PC-3 (cell line): ENCODE measurements at regions not wholly inside any gene's neighbourhood (a gene's known extent, or its start where the extent isn't known, plus 50 kb on each side); places are given as distances from the start of the nearest gene placed in this dataset.

Experiments used
- ATAC-seq: fragments of 200-7000 bp; cut with Tn5 transposase; 2 replicates; pipeline ENCODE4 v1.9.1; 2020; ENCODE audit warnings: mild to moderate bottlenecking, moderate library complexity
- BruUV-seq: library from RNA; stranded (reverse); fragments of 400-500 nt; replicated peaks from 2 replicates; lab custom pipeline; 2021; lab: Mats Ljungman, UMichigan
- CTCF ChIA-PET: fragments of 300-600 bp; sonication (Branson Sonifier 250); formaldehyde crosslinking; loops from one replicate; lab custom pipeline; 2022; ENCODE audit warnings: antibody characterized with exemption; lab: Charles Lee
- POLR2A ChIA-PET: fragments of 300-600 bp; sonication (Branson Sonifier 250); formaldehyde crosslinking; loops from one replicate; lab custom pipeline; 2022; ENCODE audit warnings: antibody characterized with exemption; ENCODE audit not compliant: unreplicated experiment; lab: Charles Lee
- DNase-seq: peaks from one replicate; pipeline ENCODE4 v3.0.0-alpha.2; 2015
- H2AFZ ChIP-seq: fragments of 300-600 bp; sonication (generic); 2 replicates; pipeline ENCODE4 v1.6.0; 2016; ENCODE audit warnings: antibody characterized with exemption, low read length
- H3F3A ChIP-seq: fragments of 300-600 bp; sonication (generic); one replicate; pipeline ENCODE4 v1.6.0; 2017; ENCODE audit warnings: antibody characterized with exemption, low read length, control low read depth, mild to moderate bottlenecking; ENCODE audit not compliant: unreplicated experiment
- H3K27ac ChIP-seq: fragments of 300-600 bp; sonication (generic); 2 replicates; pipeline ENCODE4 v1.5.1; 2016; ENCODE audit warnings: mild to moderate bottlenecking, low read length
- H3K27me3 ChIP-seq: fragments of 300-600 bp; sonication (generic); 2 replicates; pipeline ENCODE4 v1.6.1; 2016; ENCODE audit warnings: low read length, mixed read lengths
- H3K36me3 ChIP-seq: fragments of 300-600 bp; sonication (generic); 2 replicates; pipeline ENCODE4 v1.6.1; 2016; ENCODE audit warnings: low read depth, mixed run types, low read length, mixed read lengths
- H3K4me1 ChIP-seq: fragments of 300-600 bp; sonication (generic); 2 replicates; pipeline ENCODE4 v1.5.1; 2016; ENCODE audit warnings: low read length; ENCODE audit not compliant: insufficient read depth
- H3K4me2 ChIP-seq: fragments of 300-600 bp; sonication (generic); 2 replicates; pipeline ENCODE4 v1.6.0; 2016; ENCODE audit warnings: low read length
- H3K4me3 ChIP-seq: fragments of 300-600 bp; sonication (generic); 2 replicates; pipeline ENCODE4 v1.5.1; 2016; ENCODE audit warnings: mild to moderate bottlenecking, low read length, mixed read lengths
- H3K79me2 ChIP-seq: fragments of 300-600 bp; sonication (generic); 2 replicates; pipeline ENCODE4 v1.6.1; 2017; ENCODE audit warnings: low read length, mixed read lengths
- H3K9ac ChIP-seq: fragments of 300-600 bp; sonication (generic); 2 replicates; pipeline ENCODE4 v1.6.0; 2016; ENCODE audit warnings: mild to moderate bottlenecking, low read length
- H3K9me2 ChIP-seq: fragments of 300-600 bp; sonication (generic); replicated peaks from 2 replicates; pipeline ENCODE4 v1.6.1; 2016; ENCODE audit warnings: mixed run types, low read length, mixed read lengths
- H3K9me3 ChIP-seq: fragments of 300-600 bp; sonication (generic); 2 replicates; pipeline ENCODE4 v1.6.1; 2016; ENCODE audit warnings: low read length, mixed read lengths
- H4K20me1 ChIP-seq: fragments of 300-600 bp; sonication (generic); 2 replicates; pipeline ENCODE4 v1.6.1; 2016; ENCODE audit warnings: low read length, mixed read lengths
- CTCF ChIP-seq: fragments of 300-600 bp; sonication (generic); conservative IDR thresholded peaks from 2 replicates; pipeline ENCODE4 v1.5.1; 2017; ENCODE audit warnings: antibody characterized with exemption, low read depth, mild to moderate bottlenecking, low read length
- EZH2 ChIP-seq: fragments of 300-600 bp; sonication (generic); IDR thresholded peaks from one replicate; pipeline ENCODE4 v1.6.1; 2017; ENCODE audit warnings: antibody characterized with exemption, mild to moderate bottlenecking, low read length; ENCODE audit not compliant: unreplicated experiment
- EZH2phosphoT487 ChIP-seq: fragments of 300-600 bp; sonication (generic); IDR thresholded peaks from 2 replicates; pipeline ENCODE4 v1.6.1; 2018; ENCODE audit warnings: mild to moderate bottlenecking, antibody characterized with exemption, low read length, borderline replicate concordance
- intact Hi-C: fragments of 100-400 bp; cut with micrococcal nuclease; formaldehyde crosslinking; loops from 2 replicates; pipeline ENCODE4 v1.9.0; 2023

DNA sequence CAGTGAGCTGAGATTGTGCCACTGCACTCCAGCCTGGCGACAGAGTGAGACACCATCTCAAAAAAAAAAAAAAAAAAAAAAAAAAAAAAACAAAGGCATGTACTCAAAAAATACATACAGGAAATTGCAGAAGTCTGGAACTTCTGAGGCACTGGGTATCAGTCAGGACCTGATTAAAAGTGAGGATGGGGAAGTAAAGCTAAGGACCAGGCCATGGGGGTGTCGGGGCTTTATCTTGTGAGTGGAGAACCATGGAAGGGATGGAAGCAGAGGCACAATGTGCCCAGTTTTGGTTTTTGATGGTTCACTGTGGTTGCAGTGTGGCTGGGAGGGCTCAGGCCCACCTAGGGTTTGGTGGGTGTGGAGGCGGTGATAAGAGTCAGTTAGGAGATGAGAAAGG lies 212.7 kb upstream of the PIK3R1 start:
- intact Hi-C loops: no loop called here
- no TSS peak for BruUV-seq
- DNase-seq (no peak), ATAC-seq (no peak)
- Histone ChIP-seq H3K36me3 (no peaks in the 10 kb centered on the region), H3K27ac (no peak overlapping the region), H3K27me3 (no peaks in the 10 kb centered on the region), H3K4me1 (no peaks in the 10 kb centered on the region), H3K9ac (no peak overlapping the region), H3F3A (no peaks in the 10 kb centered on the region), H3K9me2 (no peaks in the 10 kb centered on the region), H3K4me3 (no peak overlapping the region), H3K9me3 (no peaks in the 10 kb centered on the region), H4K20me1 (no peaks in the 10 kb centered on the region), H3K4me2 (no peak overlapping the region), H2AFZ (no peak overlapping the region), H3K79me2 (no peaks in the 10 kb centered on the region)
- TF ChIP-seq EZH2phosphoT487: no peak
- no peak for TF ChIP-seq CTCF
- no peak for TF ChIP-seq EZH2
- ChIA-PET CTCF (no interaction called here), POLR2A (no interaction called here)

DNA sequence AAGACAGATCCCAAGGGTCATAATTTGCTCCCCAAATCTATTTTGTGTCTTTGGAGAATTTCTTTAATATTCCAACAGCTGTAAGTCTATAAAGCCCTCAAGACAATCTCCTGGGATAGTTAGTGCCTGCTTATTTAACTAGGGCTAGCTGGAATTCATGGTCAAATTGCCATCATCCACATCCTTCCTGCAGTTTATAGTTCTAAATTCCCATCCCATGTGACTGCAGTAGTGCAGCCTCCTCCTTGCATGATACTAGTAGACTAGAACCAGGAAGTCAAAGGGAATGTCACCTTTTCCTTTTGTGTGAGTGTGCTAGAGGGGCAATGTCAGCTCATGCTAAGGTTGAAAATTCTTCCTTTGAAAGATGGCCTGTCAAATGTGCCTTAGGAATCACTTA lies 214.8 kb upstream of the PIK3R1 start:
- Histone ChIP-seq H3K79me2 (no peaks in the 10 kb centered on the region), H3K4me2 (no peak overlapping the region), H3K27ac (no peak overlapping the region), H3F3A (no peaks in the 10 kb centered on the region), H3K9me3 (no peaks in the 10 kb centered on the region), H3K4me3 (no peak overlapping the region), H3K36me3 (no peaks in the 10 kb centered on the region), H3K9me2 (no peaks in the 10 kb centered on the region), H4K20me1 (no peaks in the 10 kb centered on the region), H3K4me1 (no peaks in the 10 kb centered on the region), H3K27me3 (no peaks in the 10 kb centered on the region), H3K9ac (no peak overlapping the region), H2AFZ (no peak overlapping the region)
- ATAC-seq (no peak), DNase-seq (no peak)
- BruUV-seq: no TSS peak
- POLR2A ChIA-PET: no interaction called here
- intact Hi-C loops: no loop called here
- CTCF ChIA-PET: no interaction called here
- TF ChIP-seq EZH2phosphoT487: no peak
- no peak for TF ChIP-seq CTCF
- TF ChIP-seq EZH2: no peak

DNA sequence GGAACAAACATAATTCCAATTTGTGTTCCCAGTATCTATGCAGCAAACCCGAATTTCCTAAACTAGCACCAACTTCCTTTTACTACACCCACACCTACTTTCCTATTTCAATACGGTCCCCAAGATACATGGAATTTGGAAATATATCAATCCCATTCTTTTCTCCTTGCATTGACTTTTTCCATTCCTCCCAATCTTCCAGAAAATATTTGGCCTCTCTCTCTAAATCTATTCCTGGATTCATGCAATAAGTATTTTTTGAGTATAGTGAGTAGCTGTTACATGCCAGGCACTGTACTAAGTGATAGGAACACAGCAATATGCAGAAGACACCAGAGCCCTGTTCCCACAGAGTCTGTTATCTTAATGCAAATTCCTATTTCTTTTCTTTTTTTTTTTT lies 216.2 kb upstream of the PIK3R1 start:
- DNase-seq (no peak), ATAC-seq (no peak)
- H3K36me3 ChIP-seq: no peaks in the 10 kb centered on the region
- TF ChIP-seq EZH2phosphoT487: no peak
- TF ChIP-seq CTCF: no peak
- TF ChIP-seq EZH2: no peak
- CTCF ChIA-PET: no interaction called here
- H4K20me1 ChIP-seq: no peaks in the 10 kb centered on the region
- no peaks in the 10 kb centered on the region for H3K27me3 ChIP-seq
- H3K9ac ChIP-seq: no peak overlapping the region
- H3K27ac ChIP-seq: no peak overlapping the region
- H3F3A ChIP-seq: no peaks in the 10 kb centered on the region
- no peaks in the 10 kb centered on the region for H3K79me2 ChIP-seq
- no peaks in the 10 kb centered on the region for H3K9me3 ChIP-seq
- POLR2A ChIA-PET: no interaction called here
- no peak overlapping the region for H2AFZ ChIP-seq
- no peaks in the 10 kb centered on the region for H3K4me1 ChIP-seq
- no TSS peak for BruUV-seq
- intact Hi-C loops: no loop called here
- H3K9me2 ChIP-seq: no peaks in the 10 kb centered on the region
- no peak overlapping the region for H3K4me3 ChIP-seq
- H3K4me2 ChIP-seq: no peak overlapping the region
